ENCODE measurements at regions not wholly inside any gene's neighbourhood (a gene's known extent, or its start where the extent isn't known, plus 50 kb on each side); places are given as distances from the start of the nearest gene placed in this dataset.

- no peak for DNase-seq (ENCODE audit: low read depth)
Observed at GRCh38 chr16:73883841-73884240, 412.8 kb upstream of the PSMD7 start.

- DNase-seq (ENCODE audit: low read depth) = no peak
Observed at GRCh38 chr16:73883126-73883525, 413.5 kb upstream of the PSMD7 start.

DNA sequence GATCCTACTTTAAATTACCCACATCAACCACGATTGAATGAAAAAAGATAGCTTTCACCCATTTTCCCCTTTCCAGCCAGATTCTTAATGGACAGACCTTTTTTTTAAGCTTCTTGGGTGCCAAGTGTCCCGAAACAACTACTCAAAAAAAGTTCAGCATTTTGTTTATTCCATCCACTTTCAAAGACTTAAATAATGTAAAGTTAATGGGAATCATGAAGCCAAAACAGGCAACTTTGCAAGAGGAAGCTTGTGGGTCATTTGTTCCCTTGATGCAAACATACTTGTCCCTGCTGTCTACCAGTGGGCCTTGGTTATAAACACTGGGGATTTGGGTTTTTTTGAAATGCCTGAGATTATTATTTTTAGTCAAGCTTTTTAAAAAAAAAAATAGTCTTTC, 414.0 kb upstream of the PSMD7 start:
- DNase-seq (ENCODE audit: low read depth) = no peak

DNA sequence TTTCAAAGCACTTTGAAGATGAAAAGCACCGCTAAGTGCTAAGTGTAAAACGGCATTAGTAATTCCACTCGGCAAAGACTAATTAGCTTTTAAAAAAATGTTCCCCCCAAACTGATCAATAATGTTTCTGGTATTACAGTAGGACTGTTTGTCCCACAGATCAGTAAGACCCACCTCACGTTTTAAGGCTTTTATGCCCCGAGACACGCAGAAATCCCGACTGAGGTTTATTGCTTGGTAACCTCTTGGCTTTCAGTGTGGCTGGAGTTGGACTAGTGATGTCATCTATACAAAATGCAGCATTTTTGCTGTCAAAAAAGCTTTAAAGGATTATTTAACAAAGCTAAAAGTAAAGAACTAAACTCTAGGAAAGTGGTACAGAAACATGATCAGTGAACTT, 414.6 kb upstream of the PSMD7 start:
- DNase-seq (ENCODE audit: low read depth) = no peak

DNA sequence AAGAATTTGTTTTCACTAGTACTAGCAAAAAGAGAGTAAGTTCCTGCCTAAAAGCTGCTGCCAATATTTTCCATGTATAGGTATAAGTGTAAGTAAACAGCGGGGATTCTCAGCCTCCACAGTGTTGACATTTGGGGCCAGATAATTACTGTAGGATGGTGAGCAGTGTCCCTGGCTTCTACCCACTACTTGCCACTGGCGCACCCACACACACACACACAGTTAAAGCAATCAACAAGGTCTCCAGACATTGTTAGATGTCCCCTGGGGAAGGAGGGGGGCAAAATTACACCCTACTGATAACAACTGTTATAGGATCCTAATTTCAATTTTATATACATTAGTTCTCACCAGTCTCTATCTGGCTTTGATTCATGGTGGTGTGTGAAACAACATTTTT, 417.0 kb upstream of the PSMD7 start:
- no peak for DNase-seq (ENCODE audit: low read depth)

DNA sequence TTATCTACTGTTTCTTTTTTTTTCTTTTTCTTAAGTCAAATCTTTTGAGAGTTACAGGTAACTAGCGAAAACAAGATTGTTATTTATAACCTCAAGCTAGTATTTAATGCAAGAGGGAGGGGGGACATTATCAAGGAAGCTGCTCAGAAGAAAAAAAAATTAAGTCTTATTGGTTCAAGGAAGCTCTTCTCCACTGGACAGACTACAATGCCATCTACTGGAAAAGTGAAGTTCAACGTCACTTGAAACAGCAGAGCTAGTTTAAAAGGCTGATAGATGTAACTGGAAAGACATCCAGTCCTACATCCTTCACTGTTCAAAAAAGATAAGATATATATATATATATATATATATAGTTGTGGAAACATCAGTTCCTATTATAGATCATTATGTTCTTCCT, 418.0 kb upstream of the PSMD7 start:
- DNase-seq (ENCODE audit: low read depth) = peak; percentile 58

- no peak for DNase-seq (ENCODE audit: low read depth)
Observed at GRCh38 chr16:73877150-73877549, 419.5 kb upstream of the PSMD7 start.

DNA sequence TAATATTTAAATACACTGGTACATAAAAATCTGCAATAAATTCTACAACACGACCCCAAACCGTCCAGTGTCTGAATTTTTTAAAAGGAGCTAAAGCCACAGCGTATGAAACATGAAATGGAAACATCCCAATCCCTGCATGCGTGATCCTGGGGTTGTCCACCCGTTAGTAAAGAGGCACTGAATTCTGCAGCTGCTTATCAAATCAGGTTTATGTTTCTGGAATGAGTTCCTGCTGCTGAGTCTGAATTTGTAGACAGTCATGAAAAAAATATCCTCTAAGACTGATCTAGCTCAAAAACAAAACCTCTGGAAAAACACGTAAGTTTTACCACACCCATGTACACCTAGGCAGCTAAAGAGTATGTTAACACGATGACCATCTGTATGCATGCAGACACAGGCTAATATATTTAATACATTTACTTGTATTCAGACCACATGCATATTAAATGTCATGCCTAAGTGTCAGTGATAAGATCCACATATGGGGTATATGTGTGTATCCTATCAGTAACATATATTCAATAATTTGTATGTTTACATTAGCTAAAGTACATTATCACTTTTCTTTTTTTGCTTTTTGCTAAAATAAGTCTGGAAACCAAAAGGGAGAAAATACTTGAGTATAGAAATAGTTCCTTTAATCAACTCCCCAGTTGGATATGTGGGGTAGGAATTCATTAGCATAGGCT, 420.5 kb upstream of the PSMD7 start:
- DNase-seq (ENCODE audit: low read depth) = no peak

GRCh38 chr16:73874324-73874723, 422.3 kb upstream of the PSMD7 start:
- no peak for DNase-seq (ENCODE audit: low read depth)

- no peak for DNase-seq (ENCODE audit: low read depth)
Observed at GRCh38 chr16:73873643-73874042, 423.0 kb upstream of the PSMD7 start.

DNA sequence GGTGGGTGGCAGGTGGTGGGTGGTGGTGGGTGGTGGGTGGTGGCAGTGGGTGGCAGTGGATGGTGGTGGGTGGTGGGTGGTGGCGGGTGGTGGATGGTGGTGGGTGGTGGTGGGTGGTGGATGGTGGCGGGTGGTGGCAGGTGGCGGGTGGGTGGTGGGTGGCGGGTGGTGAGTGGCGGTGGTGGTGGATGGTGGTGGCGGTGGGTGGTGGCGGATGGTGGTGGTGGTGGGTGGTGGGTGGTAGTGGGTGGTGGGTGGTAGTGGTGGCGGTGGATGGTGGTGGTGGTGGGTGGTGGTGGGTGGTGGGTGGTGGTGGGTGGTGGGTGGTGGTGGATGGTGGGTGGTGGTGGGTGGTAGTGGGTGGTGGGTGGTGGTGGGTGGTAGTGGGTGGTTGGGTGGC, 423.8 kb upstream of the PSMD7 start:
- DNase-seq (ENCODE audit: low read depth) = no peak

DNA sequence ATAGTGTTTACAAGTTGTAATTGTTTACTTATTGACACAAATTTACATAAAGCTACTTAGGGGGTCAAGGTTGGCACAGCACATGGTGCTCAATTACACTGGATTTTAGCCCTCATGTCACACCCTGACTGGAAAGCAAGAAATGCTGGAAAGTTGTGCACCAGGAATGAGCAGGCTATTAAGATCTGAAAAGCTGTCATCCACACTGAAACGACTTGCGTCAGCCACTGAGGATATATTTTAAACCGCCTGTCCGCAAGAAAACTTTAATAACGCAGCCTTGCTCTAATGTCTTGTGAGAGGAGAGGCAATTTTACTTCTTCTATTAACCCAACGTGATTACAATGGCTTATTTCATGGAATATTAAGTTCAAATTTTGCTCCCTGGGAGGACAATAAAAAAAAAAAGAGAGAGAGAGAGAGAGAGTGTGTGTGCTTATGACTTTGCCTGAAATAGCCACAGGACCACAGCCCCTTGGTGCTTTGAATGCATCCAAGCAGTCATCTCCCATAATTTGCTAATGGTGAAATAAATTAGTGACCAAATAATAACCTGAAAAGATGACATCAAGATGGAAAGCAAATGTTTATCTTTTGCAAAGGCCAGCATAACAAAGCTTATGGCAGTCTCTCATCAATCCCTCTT, 425.4 kb upstream of the PSMD7 start:
- no peak for DNase-seq (ENCODE audit: low read depth)

DNA sequence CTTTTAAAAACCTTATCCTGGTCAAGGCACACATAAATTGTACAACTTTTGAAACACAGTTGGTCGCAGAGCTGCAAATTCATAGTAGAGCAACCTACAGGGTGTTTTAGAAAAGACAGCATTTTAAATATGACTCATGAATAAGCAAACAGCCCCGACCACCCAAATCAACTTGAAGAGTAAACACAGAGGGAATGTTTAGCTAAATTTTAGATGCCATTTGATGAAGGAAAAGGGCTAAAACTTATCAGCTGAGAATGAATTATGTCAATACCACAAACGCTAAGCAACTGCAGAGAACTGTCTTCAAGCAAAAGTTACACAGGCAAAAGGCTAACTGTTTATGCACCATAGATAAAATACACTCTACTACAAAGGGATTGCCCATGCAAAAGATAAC, 427.5 kb upstream of the PSMD7 start:
- DNase-seq (ENCODE audit: low read depth) = no peak

DNA sequence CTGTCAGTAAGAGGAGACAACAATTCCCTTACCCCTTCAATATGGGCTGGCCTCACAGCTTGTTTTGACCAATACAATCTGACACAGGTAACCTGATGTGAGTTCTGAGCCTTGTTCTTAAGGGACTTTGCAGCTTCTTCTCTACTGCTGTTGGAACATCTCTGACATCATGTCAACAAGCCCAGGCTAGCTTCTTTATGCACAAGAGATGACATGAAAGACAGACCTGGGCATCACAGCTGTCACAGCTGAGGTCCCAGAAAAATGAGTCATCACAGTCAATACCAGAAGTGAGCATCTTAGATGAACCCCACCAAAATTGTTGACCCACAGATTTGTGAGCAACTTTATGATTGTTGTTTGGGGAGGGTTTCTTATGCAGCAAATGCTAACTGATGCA, 431.7 kb upstream of the PSMD7 start:
- no peak for DNase-seq (ENCODE audit: low read depth)

GRCh38 chr16:73858326-73858725, 438.3 kb upstream of the PSMD7 start:
- no peak for DNase-seq (ENCODE audit: low read depth)

GRCh38 chr16:73853968-73854367, 442.6 kb upstream of the PSMD7 start:
- no peak for DNase-seq (ENCODE audit: low read depth)

- DNase-seq (ENCODE audit: low read depth) = no peak
Observed at GRCh38 chr16:73852561-73852960, 444.1 kb upstream of the PSMD7 start.

DNA sequence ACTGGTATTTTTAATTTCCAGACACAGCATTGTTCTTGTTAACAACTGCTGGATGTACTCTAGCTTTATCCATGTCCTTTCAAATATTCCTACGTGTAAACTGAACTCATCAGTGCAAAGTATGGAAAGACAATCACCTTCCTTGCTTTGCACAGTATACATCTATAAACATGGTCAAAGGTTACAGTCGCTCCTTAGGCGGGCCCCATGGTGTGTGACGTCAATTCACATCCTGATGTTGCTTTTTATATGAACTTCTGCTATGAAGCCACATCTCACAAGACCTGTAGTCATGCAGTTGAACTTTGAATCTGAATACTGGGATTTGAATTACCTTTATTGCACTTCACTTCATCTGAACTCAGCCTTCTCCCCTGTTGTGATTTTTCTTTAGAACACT, 447.6 kb upstream of the PSMD7 start:
- DNase-seq (ENCODE audit: low read depth) = no peak

DNA sequence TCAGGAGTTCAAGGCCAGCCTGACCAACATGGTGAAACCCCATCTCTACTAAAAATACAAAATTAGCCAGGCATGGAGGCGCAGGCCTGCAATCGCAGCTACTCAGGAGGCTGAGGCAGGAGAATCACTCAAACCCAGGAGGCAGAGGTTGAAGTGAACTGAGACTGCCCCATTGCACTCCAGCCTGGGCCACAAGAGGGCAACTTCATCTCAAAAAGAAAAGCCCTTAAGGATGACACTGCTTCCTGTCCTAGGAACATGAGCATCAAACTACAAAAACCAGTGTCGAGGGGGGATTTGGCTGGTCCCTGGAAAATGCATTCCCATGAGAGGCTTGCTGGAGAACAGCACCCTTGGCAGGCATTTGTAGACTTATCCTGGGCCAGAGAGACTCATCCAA, 449.5 kb upstream of the PSMD7 start:
- no peak for DNase-seq (ENCODE audit: low read depth)

GRCh38 chr16:73846356-73846755, 450.3 kb upstream of the PSMD7 start:
- DNase-seq (ENCODE audit: low read depth) = no peak

GRCh38 chr16:73846007-73846330, 450.6 kb upstream of the PSMD7 start:
- no peak for DNase-seq (ENCODE audit: low read depth)

GRCh38 chr16:73845238-73846006, 451.2 kb upstream of the PSMD7 start:
- no peak for DNase-seq (ENCODE audit: low read depth)

DNA sequence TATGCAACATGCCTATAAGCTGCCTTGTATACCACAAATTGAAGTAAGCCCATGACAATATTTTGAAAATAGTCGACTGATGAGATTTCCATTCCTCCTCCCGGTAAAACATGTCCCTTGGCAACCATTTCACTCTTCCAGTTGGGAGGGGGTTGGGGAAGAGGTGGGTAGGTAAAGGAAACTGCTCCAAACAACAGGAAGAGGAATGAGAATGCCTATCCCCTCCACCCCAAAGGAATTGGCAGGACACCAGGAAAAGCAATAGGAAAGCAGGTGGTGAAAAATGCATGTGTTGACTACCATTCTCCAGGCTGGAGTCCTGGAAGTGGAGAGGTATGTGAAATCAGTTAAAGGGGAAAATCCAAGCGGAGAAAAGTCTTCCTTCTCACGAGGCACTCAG, 455.9 kb upstream of the PSMD7 start:
- DNase-seq (ENCODE audit: low read depth) = no peak
